Stromal cell of bone marrow (primary cell): ENCODE measurements at regions not wholly inside any gene's neighbourhood (a gene's known extent, or its start where the extent isn't known, plus 50 kb on each side); places are given as distances from the start of the nearest gene placed in this dataset.
"Not testable (repeated sequence)": the region's sequence is repeated elsewhere in the genome, so short reads cannot be mapped to it uniquely, and the experiment has no call there.

ENCODE experiments used
- DNase-seq: peaks from one replicate; pipeline ENCODE4 v3.0.0-alpha.2; 2012; ENCODE audit warnings: low read depth

DNA sequence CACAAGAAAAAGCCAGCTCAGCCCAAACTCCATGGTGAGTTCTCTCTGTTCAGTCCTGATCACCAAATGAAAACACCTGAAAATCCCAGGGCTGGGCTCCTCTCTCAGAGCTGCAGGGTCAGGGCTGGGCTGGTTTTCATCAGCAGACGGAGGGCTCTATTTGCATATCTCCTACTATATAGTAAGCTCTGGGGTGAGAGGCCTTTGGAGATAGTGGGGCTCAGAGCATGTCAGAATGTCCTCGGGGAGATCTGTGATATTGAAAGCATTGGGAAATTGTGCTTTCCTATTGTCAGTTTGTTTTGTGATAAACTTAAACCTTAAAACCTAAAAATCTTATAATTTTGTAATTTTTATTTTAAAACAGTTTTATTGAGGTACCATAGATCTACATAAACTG, 742.6 kb downstream of the TMEM121 start:
- DNase-seq, result no peak

DNA sequence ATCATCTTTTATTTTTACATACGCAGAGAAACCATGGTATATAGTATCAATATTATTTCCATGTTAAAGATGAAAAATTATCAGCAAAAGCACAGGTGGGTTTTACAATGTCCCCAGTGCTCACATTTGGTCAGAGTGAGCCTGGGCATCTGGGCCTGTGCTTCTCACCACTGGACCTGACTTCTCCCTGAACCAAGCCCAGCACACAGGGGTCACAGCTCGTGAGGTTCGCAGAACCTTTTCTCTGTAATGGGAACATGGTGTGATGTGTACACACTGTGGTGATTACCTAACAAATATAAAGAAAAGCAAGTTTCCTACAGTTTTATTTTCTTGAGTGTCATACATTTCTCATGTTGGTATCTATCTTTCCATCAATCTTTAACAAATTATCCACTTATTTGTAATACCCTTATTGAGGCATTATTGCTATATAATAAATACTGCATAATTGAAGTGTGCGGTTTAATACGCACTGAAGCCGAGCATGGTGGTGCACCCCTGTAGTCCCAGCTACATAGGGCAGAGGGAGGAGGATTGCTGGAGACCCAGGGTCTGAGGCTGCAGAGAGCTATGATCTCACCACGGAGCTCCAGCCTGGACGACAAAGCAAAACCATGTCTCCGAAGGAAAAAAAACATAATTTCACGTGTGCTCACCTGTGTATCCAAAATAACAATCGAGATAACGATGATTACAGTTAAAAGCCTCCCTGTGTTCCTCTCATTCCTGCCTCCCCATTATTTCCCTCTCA, 743.2 kb downstream of the TMEM121 start:
- DNase-seq, result no peak

DNA sequence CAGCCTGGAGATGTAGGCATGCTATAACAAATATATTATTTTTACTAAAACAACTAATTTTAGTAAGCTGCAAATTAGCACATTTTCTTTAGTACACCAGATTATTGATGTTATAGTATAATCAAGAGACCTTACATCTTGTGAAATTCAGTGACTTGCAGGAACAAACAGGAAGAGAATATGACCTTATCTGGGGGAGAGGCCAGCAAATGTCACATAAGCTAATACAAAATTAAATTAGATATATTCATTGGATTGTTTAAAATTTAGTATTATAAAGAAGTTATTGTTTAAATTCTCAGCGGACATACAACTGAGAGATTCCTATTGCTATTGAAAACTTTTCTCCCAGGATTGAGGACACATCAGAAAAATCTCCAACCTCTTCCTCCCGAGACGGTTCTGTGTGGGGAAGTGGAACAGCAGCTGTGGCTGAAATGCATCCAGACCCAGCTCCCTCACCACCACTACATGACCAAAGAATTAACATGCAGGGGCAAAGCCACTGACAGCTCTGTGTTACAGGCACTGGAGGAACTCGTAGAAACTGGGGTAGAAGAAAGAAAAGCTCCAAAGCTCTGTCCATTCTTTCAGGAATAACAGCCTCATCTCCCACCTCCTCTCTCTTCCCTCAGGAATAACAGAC, 744.2 kb downstream of the TMEM121 start:
- not testable (repeated sequence) for DNase-seq

DNA sequence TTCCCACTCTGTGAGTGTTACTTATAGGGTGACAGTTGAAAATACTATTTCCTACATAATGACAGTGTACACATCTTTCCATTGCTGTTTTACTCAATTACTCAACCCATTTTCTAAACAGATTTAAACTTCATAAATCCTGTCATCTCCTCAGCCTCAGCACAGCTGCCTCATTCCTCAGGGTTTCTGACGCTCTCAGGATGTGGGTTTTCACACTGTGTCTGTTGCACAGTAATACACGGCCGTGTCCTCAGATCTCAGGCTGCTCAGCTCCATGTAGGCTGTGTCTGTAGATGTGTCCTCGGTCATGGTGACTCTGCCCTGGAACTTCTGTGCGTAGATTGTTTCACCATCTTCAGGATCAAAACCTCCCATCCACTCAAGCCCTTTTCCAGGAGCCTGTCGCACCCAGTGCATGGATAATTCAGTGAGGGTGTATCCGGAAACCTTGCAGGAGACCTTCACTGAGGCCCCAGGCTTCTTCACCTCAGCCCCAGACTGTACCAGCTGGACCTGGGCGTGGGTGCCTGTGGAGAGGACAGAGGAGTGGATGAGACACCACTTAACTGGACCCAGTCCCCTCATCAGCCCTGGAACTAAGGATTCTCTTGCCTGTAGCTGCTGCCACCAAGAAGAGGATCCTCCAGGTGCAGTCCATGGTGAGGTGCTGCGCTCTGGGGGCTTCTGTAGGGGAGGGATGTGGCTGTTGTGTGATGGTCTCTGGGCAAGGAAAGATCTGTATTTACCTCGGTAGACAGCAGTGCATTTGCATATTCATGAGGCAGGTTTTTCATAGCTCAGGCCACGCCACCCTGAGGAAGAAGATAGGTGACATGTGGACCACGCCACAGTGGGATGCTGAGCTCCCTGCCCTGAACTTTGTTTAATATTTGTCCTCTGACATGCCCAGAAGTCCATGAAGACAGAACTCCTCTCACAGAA, 750.2 kb downstream of the TMEM121 start:
- DNase-seq, result no peak

DNA sequence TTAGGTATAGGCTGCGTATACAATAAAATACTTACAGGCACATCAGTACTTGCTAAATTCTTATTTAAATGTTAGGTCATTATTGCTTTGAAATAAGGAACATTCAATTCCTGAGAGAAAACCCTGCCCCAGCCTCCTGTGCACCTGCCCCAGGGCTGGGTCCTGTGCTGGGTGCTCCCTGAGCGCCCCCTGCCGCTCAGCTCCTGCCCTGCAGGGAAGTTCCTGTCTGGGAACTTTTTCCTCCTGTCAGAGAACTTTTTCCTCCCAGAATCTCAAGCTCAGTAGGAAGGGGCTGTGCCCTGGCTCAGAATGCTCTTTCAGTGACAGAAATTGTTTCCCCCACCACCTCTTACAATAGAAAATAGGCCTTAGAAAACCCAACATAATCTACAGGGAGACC, 751.1 kb downstream of the TMEM121 start:
- DNase-seq, result no peak

DNA sequence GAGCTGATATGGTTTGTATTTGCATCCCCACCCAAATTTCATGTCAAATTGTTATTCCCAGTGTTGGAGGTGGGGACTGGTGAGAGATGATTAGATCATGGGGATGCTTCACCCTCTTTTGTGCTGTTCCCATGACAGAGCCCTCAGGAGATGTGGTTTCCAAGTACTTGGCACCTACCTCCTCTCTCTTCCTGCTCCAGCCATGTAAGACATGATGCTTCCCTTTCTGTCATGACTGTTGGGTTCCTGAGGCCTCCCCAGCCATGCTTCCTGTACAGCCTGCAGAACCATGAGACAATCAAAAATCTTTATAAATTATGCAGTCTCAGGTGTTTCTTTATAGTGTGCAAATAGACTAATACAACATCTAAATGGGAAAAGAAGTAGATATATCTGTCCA, 754.5 kb downstream of the TMEM121 start:
- DNase-seq, result no peak

DNA sequence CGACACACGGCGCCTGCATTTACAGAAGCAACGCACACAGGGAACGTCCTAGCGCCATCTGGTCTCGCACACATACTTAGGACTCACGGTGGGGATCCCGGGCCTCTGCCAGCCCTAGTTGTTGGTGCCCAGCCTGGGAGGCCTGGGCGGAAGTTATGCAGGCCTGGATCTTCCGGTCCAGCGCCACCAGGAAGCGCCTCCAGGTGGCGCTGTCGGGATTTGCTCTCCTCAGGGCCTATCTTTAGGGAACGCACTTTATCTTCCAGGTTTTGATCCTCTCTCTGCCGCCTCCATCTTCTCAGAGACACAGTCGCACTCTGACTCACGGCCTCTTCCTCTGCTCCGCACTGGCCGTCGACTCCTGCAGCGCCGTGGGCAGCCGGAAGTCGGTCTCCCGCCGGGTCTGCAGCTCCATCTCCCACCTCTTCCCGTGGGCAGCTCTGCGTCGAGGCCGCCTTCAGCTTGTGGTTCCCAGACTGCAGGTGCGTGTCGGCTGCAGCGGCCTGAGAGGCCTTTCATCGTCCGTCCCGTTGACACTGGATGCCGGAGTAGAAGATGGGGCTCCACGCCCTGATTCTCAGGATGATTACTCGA, 760.4 kb downstream of the TMEM121 start:
- DNase-seq, result no peak

DNA sequence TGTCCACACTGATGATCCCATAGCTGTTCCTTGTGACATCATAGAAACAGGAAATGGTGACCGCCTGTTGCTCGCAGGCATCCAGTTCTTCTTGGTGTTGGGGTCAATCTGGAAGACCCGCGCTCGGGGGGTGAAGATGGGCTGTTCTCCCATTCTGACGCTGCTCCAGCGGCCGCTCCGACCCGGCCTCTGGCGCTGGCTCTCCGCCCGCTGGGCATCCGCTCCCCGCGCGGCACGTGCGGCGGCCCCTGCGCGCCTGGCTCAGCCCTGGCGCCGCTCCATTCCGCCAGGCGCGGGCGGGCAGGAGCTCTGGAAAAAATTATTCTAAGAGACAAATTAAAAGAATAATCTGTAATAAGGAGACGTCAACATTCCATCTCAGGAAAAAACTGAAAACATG, 761.1 kb downstream of the TMEM121 start:
- no peak for DNase-seq

DNA sequence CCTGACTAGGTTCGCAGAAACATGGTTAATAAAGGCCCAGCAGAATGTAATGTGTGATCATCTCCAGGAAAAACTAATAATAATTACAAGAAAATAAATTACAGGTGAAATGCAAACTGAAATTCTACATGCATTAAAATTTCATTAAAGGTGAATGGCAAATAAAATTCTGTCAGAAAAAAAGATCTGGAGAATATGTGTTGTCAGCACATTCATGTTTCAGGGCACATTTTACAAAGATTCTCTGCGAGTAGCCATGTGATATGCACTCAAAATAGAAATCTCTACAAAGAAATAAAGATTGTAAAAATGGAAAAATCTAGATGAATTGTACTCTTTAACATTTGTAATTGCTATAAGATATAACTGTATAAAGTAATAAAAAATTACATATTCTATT, 765.2 kb downstream of the TMEM121 start:
- DNase-seq, result no peak

DNA sequence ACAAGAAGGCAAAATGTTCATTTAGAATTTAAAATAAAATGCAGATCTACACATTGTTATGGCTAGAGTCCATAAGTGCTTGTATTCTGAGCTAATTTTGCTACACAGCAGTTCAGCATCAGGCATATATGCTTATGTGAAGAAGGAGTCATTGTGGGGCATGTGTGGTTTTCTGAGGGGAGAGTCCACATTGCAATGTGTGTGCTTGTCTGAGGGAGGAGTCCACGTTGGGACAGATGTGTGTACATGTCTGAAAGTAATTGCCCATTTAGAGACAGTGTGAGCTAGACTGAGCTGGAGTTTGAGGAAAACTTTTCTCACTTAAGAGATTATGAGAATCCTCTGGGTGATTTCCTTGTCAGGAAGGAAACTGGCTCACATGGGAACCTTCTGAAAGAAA, 767.9 kb downstream of the TMEM121 start:
- no peak for DNase-seq

DNA sequence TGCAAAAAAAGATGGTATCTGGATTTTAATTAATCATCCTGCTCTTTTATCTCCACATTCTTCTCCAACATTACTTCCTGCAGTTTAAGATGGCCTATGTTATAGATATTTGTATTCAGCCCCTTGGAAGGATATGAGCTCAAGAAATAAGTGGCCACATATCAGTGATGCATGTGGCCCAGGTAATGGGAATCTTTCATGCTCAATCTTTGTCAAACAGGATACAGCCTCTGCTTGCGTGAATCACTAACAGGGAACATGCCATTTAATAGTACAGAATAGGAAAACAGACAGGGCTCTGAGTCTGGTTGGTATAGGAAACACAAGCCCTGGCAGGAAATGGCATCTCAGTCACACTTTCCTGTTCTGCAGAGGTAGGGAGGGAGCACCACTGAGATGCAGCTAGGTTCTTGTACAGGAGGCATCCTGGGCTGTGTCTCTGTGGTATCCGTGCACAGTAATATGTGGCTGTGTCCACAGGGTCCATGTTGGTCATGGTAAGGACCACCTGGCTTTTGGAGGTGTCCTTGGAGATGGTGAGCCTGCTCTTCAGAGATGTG, 774.6 kb downstream of the TMEM121 start:
- not testable (repeated sequence) for DNase-seq

DNA sequence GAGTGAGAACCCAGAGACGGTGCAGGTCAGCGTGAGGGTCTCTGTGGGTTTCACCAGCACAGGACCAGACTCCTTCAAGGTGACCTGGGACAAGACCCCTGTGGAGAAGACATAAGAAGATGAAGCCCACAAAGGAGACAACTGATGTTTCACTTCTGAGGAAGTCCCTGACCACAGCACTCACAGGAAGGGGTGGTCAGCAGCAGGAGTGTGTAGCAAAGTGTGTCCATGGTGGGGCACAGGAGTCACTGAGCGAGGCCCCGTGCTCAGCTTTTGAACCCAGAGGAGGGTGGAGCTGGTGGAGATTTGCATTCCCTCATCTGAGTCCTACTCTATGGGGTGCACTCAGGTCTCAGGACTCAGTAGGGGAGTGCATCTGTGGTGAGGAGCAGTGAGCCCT, 775.2 kb downstream of the TMEM121 start:
- not testable (repeated sequence) for DNase-seq

DNA sequence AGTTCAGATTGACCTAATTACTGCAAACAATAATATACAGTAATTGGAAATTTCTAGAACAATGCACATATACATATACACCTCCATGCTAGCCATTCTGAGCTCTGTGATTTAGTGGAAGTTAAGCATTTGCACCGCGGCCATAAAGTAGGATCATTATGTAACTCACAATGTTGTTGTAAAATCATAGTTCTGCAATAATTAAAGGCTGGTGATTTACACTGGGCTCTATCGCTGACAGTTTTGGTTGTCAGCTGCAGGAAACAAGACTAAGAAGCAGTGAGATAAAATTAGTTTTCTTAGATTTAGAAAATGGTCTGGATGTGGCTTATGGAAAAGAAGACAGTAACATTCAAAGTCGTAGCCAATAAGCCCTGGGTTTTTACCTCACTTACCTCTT, 776.3 kb downstream of the TMEM121 start:
- no peak for DNase-seq

DNA sequence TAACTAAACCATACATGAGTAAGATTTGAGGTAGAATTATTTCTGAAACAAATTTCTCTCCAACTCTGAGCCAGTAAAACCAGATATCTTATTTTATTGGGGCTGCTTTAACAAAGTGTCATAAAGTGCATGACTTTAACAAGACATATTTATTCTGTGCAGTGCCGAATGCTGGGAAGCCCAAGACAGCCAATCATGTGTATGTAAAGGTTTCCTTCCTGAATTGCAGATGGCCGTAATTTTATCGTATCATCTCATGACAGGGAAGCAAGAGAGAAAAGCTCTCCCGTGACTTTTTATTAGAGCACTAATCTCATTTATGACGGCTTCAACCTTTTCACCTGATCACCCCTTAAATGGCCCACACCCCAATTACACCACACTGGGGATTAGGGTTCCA, 777.9 kb downstream of the TMEM121 start:
- no peak for DNase-seq

DNA sequence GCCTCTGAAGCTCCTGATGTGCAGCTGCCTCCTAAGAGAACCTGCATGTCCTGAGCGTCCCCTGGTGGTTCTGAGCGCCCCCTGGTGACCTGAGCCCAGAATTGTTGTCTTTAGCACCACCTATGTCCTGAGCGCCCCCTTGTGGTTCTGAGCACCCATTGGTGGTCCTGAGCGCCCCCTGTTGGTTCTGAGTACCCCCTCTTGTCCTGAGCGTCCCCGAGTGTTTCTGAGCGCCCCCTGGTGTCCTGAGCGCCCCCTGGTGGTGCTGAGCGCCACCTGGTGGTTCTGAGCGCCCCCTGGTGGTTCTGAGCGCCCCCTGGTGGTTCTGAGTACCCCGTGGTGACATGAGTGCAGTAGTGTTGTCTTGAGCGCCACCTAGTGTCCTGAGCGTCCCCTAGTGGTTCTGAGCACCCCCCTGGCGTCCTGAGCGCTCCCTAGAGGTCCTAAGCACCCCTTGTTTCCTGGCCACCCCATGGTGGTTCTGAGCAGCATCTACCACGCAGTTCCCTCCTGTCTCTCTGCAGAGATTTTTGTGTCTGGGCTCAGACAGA, 782.5 kb downstream of the TMEM121 start:
- no peak for DNase-seq

DNA sequence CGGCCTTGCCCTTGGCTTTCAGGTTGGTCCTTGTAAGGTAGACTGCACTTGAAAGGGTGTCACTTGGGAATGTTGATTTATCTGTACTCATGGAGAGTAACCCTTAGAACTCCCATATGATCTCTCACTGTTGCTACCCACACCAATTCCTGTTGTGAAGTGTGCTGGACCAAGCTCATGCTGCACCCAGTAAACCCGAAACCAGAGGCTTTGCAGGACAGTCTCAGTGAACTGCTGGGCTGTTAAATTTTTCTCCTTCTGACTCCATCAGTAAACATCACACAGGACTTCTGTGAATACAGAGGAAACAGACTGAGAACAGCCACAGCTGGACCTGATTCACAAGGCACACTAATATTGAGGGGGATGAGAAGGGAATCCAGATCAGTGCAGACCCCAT, 783.0 kb downstream of the TMEM121 start:
- no peak for DNase-seq

DNA sequence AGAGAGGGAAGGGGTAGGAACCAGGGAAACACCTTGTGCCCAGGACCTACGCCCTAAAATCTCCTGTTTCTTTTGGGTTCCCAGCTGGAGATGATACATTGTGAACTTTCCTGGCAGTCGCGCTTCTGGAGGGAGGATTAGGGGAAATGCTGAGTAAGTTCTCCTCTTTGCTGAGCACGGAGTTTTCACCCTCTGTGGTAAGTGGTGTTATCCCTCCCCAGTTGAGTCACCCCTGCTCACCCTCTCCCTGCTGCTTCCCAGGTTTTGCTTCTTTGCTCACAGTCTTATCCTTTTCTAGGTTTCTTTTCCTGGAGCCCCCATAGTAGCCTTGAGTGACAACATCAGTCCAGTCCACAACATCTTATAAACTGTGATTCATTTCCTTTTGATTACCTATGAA, 789.1 kb downstream of the TMEM121 start:
- DNase-seq, result no peak

DNA sequence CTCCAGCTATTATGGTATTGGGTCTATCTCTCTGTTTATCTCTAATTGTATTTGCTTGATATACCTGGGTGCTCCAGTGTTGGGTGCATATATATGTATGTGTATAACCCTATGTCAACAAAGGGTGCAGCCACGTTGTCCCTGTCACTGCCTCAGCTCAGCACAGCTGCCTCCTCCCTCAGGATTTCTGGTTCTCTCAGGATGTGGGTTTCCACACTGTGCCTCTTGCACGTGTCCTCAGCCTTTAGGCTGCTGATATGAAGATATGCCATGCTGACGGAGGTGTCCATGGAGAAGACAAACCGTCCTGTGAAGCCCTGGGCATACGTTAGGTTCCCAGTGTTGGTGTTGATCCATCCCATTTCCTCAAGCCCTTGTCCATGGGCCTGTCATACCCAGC, 791.2 kb downstream of the TMEM121 start:
- no peak for DNase-seq

DNA sequence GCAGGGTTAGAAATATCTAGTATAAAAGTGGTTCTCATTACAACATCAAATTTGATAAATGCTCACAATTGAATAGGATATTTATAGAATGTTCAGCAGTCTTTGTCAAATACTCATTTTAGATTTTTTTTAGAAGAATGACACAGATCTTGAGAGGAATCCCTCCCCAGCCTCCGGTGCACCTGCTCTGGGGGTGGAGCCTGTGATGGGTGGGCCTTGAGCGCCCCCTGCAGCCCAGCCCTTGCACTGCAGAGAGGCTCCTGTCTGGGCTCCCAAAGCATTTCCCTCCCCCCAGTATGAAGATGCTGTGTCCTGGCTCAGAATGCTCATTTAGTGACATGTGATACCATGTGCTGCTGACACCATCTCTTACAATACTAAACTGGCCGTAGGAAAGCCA, 792.3 kb downstream of the TMEM121 start:
- no peak for DNase-seq

DNA sequence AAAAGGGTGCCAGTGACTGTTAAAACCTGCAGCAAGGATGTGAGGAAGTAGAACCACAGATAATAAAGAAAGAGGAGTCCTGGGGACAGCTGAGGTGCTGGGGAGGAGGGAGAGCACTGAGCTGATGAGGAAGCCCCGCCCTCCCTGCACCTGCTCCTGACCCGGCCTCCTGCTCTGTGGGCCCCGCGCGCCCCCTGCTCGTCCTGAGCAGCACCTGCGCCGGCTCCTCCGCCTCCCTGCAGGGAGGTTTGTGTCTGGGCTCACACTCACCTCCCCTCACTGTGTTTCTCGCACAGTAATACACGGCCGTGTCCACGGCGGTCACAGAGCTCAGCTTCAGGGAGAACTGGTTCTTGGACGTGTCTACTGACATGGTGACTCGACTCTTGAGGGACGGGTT, 797.6 kb downstream of the TMEM121 start:
- not testable (repeated sequence) for DNase-seq

DNA sequence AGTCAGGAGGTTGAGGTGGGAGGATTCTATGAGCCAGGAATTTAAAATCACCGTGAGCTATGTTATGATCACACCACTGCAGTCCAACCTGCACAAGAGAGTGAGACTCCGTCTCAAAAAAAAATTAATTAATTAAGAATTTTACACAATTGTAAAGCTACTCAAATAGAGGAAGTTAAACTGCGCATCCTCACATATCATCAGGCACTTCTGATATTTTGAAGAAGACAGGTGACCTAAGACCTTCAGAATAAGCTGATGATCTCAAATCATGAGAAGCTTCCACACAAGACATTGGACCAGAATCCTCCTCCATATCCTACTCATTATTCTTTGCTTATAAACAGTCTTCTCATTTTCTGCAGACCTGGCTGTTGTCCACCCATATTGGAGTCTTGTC, 800.9 kb downstream of the TMEM121 start:
- DNase-seq, result no peak
